H9 (cell line): ENCODE measurements at regions not wholly inside any gene's neighbourhood (a gene's known extent, or its start where the extent isn't known, plus 50 kb on each side); places are given as distances from the start of the nearest gene placed in this dataset.
A peak's percentile ranks its signal among the peaks of the same experiment; 100 is the strongest.

Experiments
- DNase-seq: peaks from one replicate; pipeline ENCODE4 v3.0.0-alpha.2; 2017
- H2AFZ ChIP-seq: one replicate; pipeline ENCODE4 v1.6.1; 2013; ENCODE audit warnings: mild to moderate bottlenecking, low read length, control low read depth, moderate library complexity
- H2AK5ac ChIP-seq: 2 replicates; pipeline ENCODE4 v1.6.1; 2013; ENCODE audit warnings: low read length, control low read depth, mixed read lengths; ENCODE audit not compliant: insufficient read length
- H2BK120ac ChIP-seq: one replicate; pipeline ENCODE4 v1.6.1; 2013; ENCODE audit warnings: low read depth, mild to moderate bottlenecking, low read length, control low read depth, inconsistent platforms; ENCODE audit not compliant: poor library complexity, severe bottlenecking
- H2BK12ac ChIP-seq: 2 replicates; pipeline ENCODE4 v1.6.1; 2013; ENCODE audit warnings: low read length, control low read depth, mixed read lengths, low read depth; ENCODE audit not compliant: insufficient read length
- H2BK15ac ChIP-seq: 2 replicates; pipeline ENCODE4 v1.6.1; 2013; ENCODE audit warnings: low read depth, low read length, control low read depth
- H2BK20ac ChIP-seq: one replicate; pipeline ENCODE4 v1.6.1; 2013; ENCODE audit warnings: low read depth, mild to moderate bottlenecking, low read length, control low read depth, inconsistent platforms; ENCODE audit not compliant: poor library complexity, severe bottlenecking
- H2BK5ac ChIP-seq: 2 replicates; pipeline ENCODE4 v1.6.1; 2013; ENCODE audit warnings: low read length, control low read depth, mixed read lengths; ENCODE audit not compliant: insufficient read length
- H3K14ac ChIP-seq: 2 replicates; pipeline ENCODE4 v1.6.1; 2013; ENCODE audit warnings: low read length, control low read depth; ENCODE audit not compliant: insufficient read depth
- H3K18ac ChIP-seq: 2 replicates; pipeline ENCODE4 v1.6.1; 2013; ENCODE audit warnings: low read depth, mild to moderate bottlenecking, mixed read lengths, low read length, control low read depth; ENCODE audit not compliant: insufficient read length
- H3K23ac ChIP-seq: 2 replicates; pipeline ENCODE4 v1.6.1; 2013; ENCODE audit warnings: low read length, control low read depth, mixed read lengths, low read depth; ENCODE audit not compliant: insufficient read length
- H3K23me2 ChIP-seq: 2 replicates; pipeline ENCODE4 v1.6.1; 2013; ENCODE audit warnings: low read depth, mild to moderate bottlenecking, mixed read lengths, low read length, control low read depth; ENCODE audit not compliant: insufficient read length, poor library complexity, severe bottlenecking
- H3K27ac ChIP-seq: 2 replicates; pipeline ENCODE4 v1.5.1; 2013; ENCODE audit warnings: low read length, control low read depth, mixed read lengths, low read depth; ENCODE audit not compliant: insufficient read length
- H3K27me3 ChIP-seq: 2 replicates; pipeline ENCODE4 v1.6.1; 2013; ENCODE audit warnings: low read length, control low read depth, inconsistent platforms; ENCODE audit not compliant: insufficient read depth
- H3K4ac ChIP-seq: 2 replicates; pipeline ENCODE4 v1.6.1; 2013; ENCODE audit warnings: low read depth, mild to moderate bottlenecking, control low read depth, inconsistent platforms, low read length, moderate library complexity
- H3K4me1 ChIP-seq: 2 replicates; pipeline ENCODE4 v1.6.1; 2013; ENCODE audit warnings: low read length, control low read depth, inconsistent platforms; ENCODE audit not compliant: insufficient read depth
- H3K4me2 ChIP-seq: 2 replicates; pipeline ENCODE4 v1.6.1; 2013; ENCODE audit warnings: low read length, control low read depth, mixed read lengths; ENCODE audit not compliant: insufficient read length, insufficient read depth
- H3K56ac ChIP-seq: 2 replicates; pipeline ENCODE4 v1.6.1; 2013; ENCODE audit warnings: low read depth, mild to moderate bottlenecking, mixed read lengths, low read length, control low read depth; ENCODE audit not compliant: insufficient read length
- H3K79me1 ChIP-seq: 2 replicates; pipeline ENCODE4 v1.6.1; 2013; ENCODE audit warnings: low read depth, mild to moderate bottlenecking, moderate library complexity, low read length, control low read depth, inconsistent platforms; ENCODE audit not compliant: insufficient read depth, poor library complexity, severe bottlenecking
- H3K79me2 ChIP-seq: 2 replicates; pipeline ENCODE4 v1.6.1; 2013; ENCODE audit warnings: low read length, control low read depth, inconsistent platforms; ENCODE audit not compliant: insufficient read depth
- H3K9ac ChIP-seq: 2 replicates; pipeline ENCODE4 v1.6.1; 2013; ENCODE audit warnings: low read length, control low read depth, mixed read lengths; ENCODE audit not compliant: insufficient read length; ENCODE audit errors: extremely low read depth
- H3K9me3 ChIP-seq: one replicate; pipeline ENCODE4 v1.6.1; 2013; ENCODE audit warnings: low read depth, low read length, inconsistent platforms; ENCODE audit not compliant: control insufficient read depth
- H3T11ph ChIP-seq: one replicate; pipeline ENCODE4 v1.6.1; 2013; ENCODE audit warnings: mild to moderate bottlenecking, low read length, control low read depth, inconsistent platforms
- H4K20me1 ChIP-seq: one replicate; pipeline ENCODE4 v1.6.1; 2013; ENCODE audit not compliant: control insufficient read depth, insufficient read length, insufficient read depth
- H4K5ac ChIP-seq: 2 replicates; pipeline ENCODE4 v1.6.1; 2013; ENCODE audit warnings: low read depth, mild to moderate bottlenecking, mixed read lengths, low read length, control low read depth; ENCODE audit not compliant: insufficient read length
- H4K8ac ChIP-seq: replicated peaks from 2 replicates; pipeline ENCODE4 v1.6.1; 2013; ENCODE audit warnings: low read length, control low read depth, mixed read lengths, low read depth; ENCODE audit not compliant: insufficient read length
- H4K91ac ChIP-seq: 2 replicates; pipeline ENCODE4 v1.6.1; 2013; ENCODE audit warnings: low read depth, mild to moderate bottlenecking, moderate library complexity, mixed read lengths, low read length, control low read depth; ENCODE audit not compliant: insufficient read length
- H3K27ac Mint-ChIP-seq, 3 experiments: 2 replicates in 2 of 3; 3 replicates in 1 of 3; pipeline ENCODE4 v1.8.0; 2020 to 2021; ENCODE audit warnings: mixed read lengths in 3 of 3, mild to moderate bottlenecking in 1 of 3, moderate library complexity in 1 of 3
- H3K27me3 Mint-ChIP-seq: 2 replicates; pipeline ENCODE4 v1.8.0; 2021; ENCODE audit warnings: low read depth, mild to moderate bottlenecking, moderate library complexity, mixed read lengths
- H3K36me3 Mint-ChIP-seq, 3 experiments: 2 replicates in 2 of 3; 3 replicates in 1 of 3; pipeline ENCODE4 v1.8.0; 2020 to 2021; ENCODE audit warnings: low read depth in 3 of 3, mixed read lengths in 3 of 3; ENCODE audit not compliant: insufficient read depth in 1 of 3
- H3K4me1 Mint-ChIP-seq, 2 experiments: 2 replicates each; pipeline ENCODE4 v1.8.0; 2020; ENCODE audit warnings: mixed read lengths in 2 of 2
- H3K4me3 Mint-ChIP-seq, 2 experiments: 2 replicates in 1 of 2; 3 replicates in 1 of 2; pipeline ENCODE4 v1.8.0; 2020 to 2021; ENCODE audit warnings: mild to moderate bottlenecking in 2 of 2, mixed read lengths in 2 of 2, moderate library complexity in 1 of 2
- H3K9me3 Mint-ChIP-seq, 2 experiments: 2 replicates in 1 of 2; 3 replicates in 1 of 2; pipeline ENCODE4 v1.8.0; 2020; ENCODE audit warnings: mild to moderate bottlenecking in 2 of 2, mixed read lengths in 2 of 2, moderate library complexity in 1 of 2
- CTCF ChIP-seq: fragments of 200-600 bp; sonication (generic); conservative IDR thresholded peaks from 3 replicates; pipeline ENCODE4 v1.8.0; 2021; ENCODE audit warnings: antibody characterized with exemption, mild to moderate bottlenecking
- WGBS: extraction: QIAGEN DNeasy Blood & Tissue Kit; methylation state at CpG from one replicate; pipeline ENCODE4 v1.1.7; 2013; ENCODE audit warnings: missing lambda C conversion rate, low lambda C conversion rate, mixed read lengths; ENCODE audit not compliant: insufficient read length; ENCODE audit errors: extremely low coverage; 5-methylcytosine and 5-hydroxymethylcytosine counted together

DNA sequence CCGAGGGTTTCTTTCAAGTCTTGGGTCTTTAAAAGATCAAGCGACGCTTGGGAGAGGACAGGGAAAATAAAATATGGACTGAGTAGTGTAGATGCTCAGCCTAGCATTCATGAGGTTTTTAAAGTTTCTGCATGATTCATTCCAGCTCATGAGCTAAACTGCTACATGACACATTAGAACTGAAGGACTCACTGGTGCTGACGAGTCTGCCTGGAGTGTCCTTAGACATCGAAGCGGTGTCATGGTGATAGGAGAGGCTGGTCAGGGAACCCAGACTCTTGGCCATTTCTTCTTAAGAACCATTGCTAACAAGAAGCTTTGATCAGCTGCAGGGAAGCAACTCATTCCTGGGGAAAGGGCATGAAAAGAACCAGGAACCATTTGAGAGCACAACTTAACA is 158.6 kb downstream of the TRIML1 start:
- Mint-ChIP-seq H3K4me3 (no peak overlapping the region), H3K27me3 (no peaks in the 10 kb centered on the region), H3K27ac (0 out of 7 replicates have a peak overlapping the region, but pooled peaks of 1 of the 3 experiments have one; percentile 18), H3K4me1 (peaks cover 4% of the 10 kb centered on the region in 2 experiments), H3K36me3 (peaks cover 0 to 16% (median 2%) of the 10 kb centered on the region in 3 experiments; a peak in 2 of 7 replicates), H3K9me3 (peaks cover 2 to 10% of the 10 kb centered on the region in 2 experiments; a peak in 3 of 5 replicates)
- Histone ChIP-seq H4K91ac (no peak overlapping the region), H3K9ac (no peak overlapping the region), H2BK120ac (no peak overlapping the region), H3K79me2 (no peaks in the 10 kb centered on the region), H3K23ac (no peak overlapping the region), H3K27me3 (no peaks in the 10 kb centered on the region), H3T11ph (no peak overlapping the region), H3K79me1 (no peaks in the 10 kb centered on the region), H3K14ac (no peak overlapping the region), H3K4ac (no peak overlapping the region), H4K8ac (no peak overlapping the region), H2BK12ac (no peak overlapping the region), H4K5ac (no peak overlapping the region), H3K23me2 (no peaks in the 10 kb centered on the region), H2BK20ac (no peak overlapping the region), H2BK5ac (no peak overlapping the region), H4K20me1 (no peaks in the 10 kb centered on the region), H2AK5ac (no peak overlapping the region), H3K4me2 (no peak overlapping the region), H3K27ac (no peak overlapping the region), H3K56ac (no peak overlapping the region), H3K4me1 (no peaks in the 10 kb centered on the region; the same call in 1 of the 2 replicates), H3K18ac (no peak overlapping the region), H3K9me3 (no peaks in the 10 kb centered on the region), H2AFZ (no peak overlapping the region), H2BK15ac (no peak overlapping the region)
- no CpG with 5 or more reads among the region's 6 CpGs for WGBS
- DNase-seq, result no peak
- TF ChIP-seq CTCF, result no peak
